Renal pelvis (tissue), 1 donor: ENCODE measurements at regions not wholly inside any gene's neighbourhood (a gene's known extent, or its start where the extent isn't known, plus 50 kb on each side); places are given as distances from the start of the nearest gene placed in this dataset.

ENCODE experiments used
- DNase-seq: peaks from one replicate; pipeline ENCODE4 v3.0.0-alpha.2; 2013

GRCh38 chr5:171688696-171689495 lies 96.7 kb upstream of the SMIM23 start:
- no peak for DNase-seq

DNA sequence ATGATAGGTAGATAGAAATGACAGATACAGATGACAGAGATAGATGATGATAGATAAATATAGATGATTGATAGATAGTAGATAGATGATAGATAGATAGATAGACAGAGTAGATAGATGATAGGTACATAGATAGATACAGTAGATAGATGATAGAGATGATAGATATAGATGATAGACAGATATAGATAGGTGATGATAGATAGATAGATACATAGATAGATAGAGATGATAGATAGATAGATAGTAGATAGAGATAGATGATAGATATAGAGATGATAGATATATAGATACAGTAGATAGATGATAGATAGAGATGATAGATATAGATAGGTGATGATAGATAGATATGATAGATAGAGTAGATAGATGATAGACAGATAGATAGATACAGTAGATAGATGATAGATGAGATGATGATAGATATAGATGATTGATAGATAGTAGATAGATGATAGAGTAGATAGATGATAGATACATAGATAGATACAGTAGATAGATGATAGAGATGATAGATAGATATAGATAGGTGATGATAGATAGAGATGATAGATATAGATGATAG lies 95.7 kb upstream of the SMIM23 start:
- no peak for DNase-seq

- DNase-seq: no peak
Measured at GRCh38 chr5:171692107-171692506, 93.5 kb upstream of the SMIM23 start.

GRCh38 chr5:171692936-171693335 lies 92.7 kb upstream of the SMIM23 start:
- no peak for DNase-seq

DNA sequence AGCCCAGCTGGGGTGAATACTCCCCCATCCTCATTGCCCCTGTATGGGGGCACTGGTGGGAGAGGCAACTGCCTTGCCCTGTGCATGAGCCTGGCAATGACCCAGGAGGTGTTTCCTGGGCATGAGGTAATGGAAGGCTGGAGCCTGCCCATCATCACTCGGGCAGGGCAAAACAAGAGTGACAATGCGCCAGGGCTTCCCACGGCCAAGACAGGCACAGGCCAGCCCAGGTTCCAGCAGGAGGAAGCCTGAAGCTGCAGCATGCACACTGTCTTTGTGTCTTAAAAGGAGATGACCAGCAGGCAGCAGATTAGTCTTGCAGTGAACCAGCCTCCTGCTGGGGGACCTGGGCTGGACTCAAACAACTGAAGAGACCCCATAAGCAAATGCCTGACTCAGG lies 92.2 kb upstream of the SMIM23 start:
- DNase-seq: no peak

DNA sequence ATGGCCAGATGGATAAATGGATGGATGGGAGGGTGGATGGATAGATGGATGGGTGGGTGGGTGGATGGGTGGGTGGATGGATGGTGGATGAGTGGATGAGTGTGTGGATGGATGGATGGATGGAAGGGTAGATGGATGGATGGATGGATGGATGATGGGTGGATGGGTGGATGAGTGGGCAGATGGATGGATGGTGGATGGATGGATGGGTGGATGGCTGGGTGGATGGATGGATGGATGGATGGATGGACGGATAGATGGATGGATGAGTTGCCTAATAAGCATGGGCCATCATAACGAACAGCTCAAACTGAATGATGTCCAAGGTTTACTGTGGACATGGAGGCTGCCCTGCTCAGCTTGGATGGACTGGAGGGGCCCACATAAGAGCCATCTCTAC lies 89.8 kb upstream of the SMIM23 start:
- no peak for DNase-seq

DNA sequence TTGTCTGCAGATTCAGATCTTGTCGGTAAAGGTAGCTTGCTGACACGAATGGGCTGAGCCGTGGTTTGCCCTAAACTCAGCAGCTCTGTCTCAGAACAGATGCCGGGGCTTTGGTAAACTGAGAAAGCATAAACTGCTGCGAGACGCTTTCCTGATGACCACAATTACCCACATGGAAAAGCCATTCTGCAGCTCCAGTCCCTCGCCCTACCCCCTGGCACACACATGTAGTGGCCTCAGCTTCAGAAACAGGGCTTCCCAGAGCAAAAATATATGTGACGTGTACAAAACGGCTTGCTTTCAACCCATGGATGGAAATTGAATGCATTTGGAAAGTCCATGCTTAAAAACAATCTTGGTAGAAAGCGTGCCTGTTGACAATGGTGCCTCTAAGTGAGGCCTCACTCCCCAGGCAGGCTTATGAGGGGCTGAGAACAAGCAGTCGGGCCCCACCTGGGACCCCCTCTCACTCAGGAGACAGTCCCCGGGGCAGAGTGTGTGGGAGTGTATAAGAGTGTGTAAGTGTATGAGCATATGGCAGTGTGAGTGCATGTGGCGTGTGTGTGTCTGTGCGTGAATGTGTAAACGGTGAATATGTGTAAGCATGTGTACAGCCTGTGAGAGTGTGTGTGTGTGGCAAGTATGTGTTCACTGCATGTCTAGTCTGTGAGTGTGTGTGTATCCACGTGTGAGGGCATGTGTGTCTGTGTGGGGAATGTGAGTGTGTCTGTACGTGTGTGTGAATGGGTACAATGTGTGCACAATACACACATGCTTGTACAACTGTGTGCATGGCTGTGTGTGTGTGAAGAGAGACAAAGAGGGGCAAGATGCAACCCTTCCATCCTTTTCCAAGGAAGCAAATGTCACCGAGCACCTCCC lies 88.2 kb upstream of the SMIM23 start:
- no peak for DNase-seq

DNA sequence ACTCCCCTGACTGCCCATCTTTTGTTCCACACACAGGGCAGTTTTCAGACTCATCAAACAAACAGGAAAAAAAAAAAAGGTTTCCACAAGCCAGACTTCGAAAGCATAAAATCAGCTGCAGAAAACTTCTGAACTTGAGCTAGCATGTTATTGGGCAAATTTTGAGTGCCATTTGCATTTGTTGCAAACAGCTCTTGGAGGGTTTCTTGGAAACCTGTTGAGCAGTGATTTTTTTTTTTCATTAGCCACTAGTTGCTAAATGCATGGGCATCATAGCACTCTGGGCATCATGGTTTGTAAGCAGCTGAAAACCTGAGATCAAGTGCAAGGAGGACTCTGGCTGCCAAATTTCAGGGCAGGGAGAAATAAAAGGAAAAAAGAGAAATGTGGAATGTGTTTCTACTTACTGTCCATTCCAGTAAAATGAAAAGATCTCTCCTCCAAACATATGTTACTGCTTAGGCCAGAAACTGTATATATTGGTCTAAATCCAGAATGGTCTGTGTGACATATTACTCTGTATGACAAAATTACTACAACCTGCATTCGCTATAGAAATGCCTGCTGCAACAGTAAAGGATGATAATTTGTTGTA lies 85.2 kb upstream of the SMIM23 start:
- DNase-seq: no peak

- DNase-seq: no peak
Measured at GRCh38 chr5:171701100-171701541, 84.5 kb upstream of the SMIM23 start.

DNA sequence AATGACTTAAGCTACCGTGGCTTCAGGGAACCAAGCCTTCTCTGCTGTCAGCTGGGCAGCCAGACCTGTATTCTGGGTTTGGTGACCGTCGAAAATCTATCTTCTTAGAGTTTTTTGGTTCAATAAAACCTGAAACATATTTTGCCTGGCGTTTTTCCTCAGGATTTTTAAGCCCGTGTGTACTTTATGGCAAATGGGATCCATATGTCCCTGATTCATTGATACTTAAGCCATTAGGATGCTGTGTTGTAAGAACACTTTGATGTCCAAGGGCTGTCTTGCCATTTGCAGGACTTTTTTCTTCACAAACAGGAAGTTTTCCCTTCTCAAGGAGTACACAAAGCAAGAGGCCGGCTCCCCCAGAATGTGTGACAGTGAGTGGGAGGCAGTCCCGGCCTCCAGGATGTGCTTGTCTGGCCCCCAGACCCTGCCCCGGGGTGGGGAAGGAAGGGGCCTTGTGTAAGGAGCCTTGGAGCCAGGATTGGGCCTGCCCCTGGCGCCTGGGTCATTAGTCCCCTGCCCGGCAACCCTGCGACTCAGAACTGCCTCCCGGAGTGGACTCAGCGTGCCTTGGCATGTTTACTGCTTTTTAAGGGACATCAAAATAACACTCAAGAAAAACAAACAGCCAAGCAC lies 83.4 kb upstream of the SMIM23 start:
- no peak for DNase-seq

DNA sequence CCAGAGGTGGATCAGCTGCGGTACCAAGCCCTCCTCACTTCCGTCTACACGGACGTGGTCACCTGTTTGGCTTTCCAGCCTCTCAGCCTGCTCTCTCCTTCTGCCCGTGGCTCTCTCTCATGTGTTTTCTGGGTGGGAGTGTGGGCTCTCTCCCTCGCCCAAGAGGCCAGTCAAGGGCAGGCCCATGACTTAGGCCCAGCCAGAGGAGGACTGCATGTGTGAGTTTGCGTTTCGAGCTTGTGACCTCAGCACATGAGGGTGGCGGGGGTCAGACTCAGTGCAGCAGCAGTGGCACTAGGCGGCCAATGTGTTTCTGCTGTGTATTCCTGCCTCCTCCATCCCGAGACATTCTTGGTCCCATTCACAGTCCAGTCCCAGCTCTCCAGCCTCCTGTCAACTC lies 82.5 kb upstream of the SMIM23 start:
- no peak for DNase-seq

GRCh38 chr5:171705036-171705435 lies 80.6 kb upstream of the SMIM23 start:
- DNase-seq: no peak

GRCh38 chr5:171705830-171706468 lies 79.7 kb upstream of the SMIM23 start:
- DNase-seq: no peak

DNA sequence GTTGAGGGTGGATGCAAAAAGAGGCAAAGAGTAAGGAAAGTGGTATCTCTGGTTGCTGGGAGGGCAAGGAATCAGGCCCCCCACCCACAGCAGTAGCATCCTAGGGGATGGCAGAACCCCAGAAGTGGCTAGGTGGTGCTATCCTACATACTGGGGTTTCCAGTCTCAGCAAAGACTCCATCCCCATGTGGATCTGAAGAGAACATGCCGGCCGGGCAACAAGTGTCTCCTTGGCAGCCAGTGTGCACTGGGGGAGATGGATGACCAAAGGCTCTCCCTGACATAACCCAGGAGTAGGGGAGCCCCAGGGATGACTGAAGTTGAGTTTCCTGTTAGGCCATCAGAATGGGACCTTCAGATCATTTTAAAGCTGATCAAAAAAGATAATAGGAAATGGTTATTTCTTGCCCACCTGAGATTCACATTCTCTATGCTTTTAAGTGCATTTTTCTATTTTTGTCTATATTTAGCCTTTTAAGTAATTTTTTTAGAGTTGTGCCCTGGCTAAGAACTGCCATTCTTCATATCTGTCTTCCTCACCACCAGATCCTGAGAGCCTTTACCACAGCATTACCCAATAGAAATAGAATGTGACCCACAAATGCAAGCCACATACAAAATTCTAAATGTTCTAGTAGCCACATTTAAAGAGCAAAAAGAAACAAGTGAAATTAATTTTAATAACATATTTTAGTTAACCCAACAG lies 78.7 kb upstream of the SMIM23 start:
- no peak for DNase-seq

DNA sequence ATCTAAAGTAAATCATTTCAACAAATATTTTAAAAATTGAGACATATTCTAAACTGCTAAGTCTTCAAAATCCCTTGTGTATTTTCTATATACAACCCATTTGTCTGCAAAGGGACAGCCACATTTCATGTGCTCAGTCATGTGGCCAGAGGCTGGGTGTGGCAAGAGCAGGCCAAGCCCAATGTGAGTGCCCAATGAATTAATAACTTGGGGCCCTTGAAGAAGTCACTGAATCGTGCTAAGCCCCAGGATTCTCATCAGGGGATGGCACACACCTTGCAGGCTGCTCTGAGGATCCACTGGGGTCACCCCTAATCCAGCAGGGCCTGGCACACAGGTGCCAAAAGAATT lies 78.2 kb upstream of the SMIM23 start:
- no peak for DNase-seq

GRCh38 chr5:171709930-171710329 lies 75.7 kb upstream of the SMIM23 start:
- no peak for DNase-seq

DNA sequence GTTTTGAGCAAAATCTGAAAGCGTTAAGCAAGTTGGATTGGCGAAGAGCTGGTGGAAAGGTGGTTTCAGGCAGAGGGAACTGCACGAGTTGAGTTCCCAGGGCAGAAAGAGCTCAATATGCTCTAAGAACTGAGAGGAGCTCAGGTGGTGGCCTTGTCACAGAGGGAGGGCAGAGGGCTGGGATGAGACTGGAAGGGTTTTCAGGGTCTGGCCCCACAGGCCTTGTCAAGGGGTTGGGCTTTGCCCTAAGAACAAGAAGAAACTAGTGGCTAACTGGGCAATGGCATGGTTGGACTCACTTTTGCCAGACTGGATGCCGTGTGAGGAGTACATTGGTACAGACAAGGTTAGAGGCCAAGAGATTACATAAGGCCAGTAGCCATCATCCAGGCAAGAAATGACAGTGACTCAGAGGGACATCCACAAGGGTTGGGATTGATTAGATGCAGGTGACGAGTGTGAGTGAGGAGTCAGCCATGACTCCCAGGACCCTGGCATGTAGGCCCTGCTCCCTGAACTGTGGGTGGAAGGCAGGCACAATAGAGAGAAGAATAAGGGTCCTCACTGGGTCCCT lies 75.1 kb upstream of the SMIM23 start:
- no peak for DNase-seq

DNA sequence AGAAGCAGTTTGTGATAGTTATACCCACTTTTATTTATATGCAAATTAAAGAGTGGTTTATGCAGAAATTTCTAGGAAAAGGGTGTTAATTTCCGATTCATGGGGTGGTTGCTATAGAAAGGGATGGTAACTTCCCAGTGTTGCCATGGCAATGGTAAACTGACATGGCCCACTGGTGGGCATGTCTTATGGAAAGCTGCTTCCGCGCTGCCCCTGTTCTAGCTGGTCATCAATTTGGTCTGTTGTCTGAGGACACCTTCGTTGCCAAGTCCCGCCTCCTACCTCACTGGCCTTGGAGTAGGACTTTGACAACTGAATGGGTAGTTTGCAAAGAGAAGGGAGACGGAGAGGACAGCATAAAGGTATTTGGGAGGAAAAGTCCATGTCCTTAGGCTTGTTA lies 74.0 kb upstream of the SMIM23 start:
- DNase-seq: no peak

DNA sequence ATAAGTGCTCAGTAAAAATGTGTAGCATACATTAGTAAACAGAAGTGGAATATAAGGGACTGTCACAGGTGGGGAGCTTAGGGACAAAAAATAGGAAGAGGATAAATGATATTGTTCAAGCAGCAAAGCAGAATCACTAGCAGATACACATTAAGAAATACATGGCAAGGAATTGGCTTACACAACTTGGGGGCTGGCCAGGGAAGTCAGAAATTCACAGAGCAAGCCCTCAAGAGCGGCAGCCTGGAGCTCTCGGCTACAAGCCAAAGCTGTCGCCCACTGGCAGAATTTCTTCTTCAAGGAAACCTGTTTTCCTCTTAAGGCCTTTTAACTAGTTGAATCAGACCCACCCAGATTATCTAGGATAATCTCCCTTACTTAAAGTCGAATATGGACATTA lies 73.0 kb upstream of the SMIM23 start:
- DNase-seq: no peak

GRCh38 chr5:171713152-171713551 lies 72.5 kb upstream of the SMIM23 start:
- DNase-seq: no peak

DNA sequence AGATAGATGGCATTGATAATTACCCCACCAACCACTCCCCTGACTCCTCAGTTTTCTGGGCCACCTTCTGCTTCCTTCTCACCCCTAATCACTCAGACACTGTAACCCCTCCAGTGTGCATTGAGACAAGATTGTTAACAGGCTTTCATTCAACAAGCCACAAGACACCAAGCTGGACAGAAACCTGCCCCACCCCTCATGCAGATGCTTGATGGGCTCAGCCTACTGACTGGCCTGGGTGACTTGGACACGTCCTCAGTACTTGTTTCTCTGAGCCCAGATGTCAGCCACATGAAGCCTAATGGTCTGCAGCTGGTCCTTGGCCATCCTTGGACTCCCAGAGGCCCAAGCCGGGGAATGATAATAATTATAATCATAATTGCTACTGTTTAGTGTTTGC lies 71.4 kb upstream of the SMIM23 start:
- no peak for DNase-seq
